ENCODE measurements at regions not wholly inside any gene's neighbourhood (a gene's known extent, or its start where the extent isn't known, plus 50 kb on each side); places are given as distances from the start of the nearest gene placed in this dataset.

DNA sequence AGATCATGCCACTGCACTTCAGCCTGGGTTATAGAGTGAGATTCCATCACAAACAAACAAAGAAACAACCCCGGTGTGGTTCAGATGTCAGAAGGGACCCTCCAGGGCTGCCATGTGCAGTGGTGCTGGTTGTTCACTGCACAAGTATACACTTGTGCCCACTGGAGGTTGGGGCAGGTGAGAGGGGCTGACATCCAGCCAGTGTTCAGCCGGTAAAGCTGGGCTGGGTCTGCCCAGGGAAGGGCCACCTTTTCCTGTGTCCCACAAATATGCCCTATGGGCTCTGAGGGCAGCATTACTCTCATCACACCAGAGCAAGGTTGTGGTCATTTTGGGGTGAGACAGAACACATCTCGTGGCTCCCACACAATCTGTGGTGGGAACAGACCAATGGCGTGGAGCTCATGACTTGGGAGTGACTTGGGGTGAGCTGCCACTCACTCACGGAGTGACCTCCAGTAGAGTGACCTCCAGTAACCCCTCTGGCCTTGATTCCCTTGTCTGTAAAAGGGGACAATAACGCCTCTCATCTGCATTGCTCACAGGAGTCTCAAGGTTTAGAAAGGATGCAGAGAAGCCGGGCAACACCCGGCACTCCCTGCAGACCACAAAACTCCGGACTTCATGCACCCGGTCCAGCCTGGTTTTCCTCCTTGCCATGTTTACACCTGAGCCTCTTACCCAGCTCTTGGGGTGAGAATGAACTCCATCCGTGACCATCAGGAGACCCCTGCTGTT lies 69.0 kb upstream of the VRK1 start:
- in situ Hi-C loops (cut with HindIII; ENCODE audit: low pct_unique_long_range_greater_than_20kb, low sequenced_read_pairs), result no loop called here
- no peak for DNase-seq (ENCODE audit: low read depth in 1 of 2, low spot score in 1 of 2)
- no peak for TF ChIP-seq JUND (IDR thresholded peaks at IDR 0.05; ENCODE audit: low read depth)

DNA sequence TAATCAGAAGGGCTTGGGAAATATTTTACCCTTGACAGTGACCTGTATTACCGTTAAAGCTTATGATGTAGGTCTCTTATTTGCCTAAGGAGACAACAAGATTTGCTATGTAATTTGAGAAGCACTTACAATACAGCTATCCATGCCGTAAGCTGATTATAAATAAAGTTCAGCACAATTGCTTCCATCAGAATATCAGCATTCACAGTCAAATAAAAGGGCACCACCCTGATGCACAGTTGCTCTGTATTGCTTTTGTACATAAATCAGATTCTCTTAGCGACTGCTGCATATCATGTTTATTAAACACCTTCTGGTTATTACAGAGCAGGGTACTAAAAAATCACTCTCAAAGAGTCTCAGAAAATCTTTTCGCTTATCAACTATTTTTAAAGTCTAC lies 67.3 kb upstream of the VRK1 start:
- in situ Hi-C loops (cut with HindIII; ENCODE audit: low pct_unique_long_range_greater_than_20kb, low sequenced_read_pairs), result no loop called here
- DNase-seq (ENCODE audit: low read depth in 1 of 2, low spot score in 1 of 2), result no peak
- no peak for TF ChIP-seq JUND (IDR thresholded peaks at IDR 0.05; ENCODE audit: low read depth)

GRCh38 chr14:96730386-96730785 lies 66.8 kb upstream of the VRK1 start:
- DNase-seq (ENCODE audit: low read depth in 1 of 2, low spot score in 1 of 2), result no peak
- no peak for TF ChIP-seq JUND (IDR thresholded peaks at IDR 0.05; ENCODE audit: low read depth)
- in situ Hi-C loops (cut with HindIII; ENCODE audit: low pct_unique_long_range_greater_than_20kb, low sequenced_read_pairs), result no loop called here

DNA sequence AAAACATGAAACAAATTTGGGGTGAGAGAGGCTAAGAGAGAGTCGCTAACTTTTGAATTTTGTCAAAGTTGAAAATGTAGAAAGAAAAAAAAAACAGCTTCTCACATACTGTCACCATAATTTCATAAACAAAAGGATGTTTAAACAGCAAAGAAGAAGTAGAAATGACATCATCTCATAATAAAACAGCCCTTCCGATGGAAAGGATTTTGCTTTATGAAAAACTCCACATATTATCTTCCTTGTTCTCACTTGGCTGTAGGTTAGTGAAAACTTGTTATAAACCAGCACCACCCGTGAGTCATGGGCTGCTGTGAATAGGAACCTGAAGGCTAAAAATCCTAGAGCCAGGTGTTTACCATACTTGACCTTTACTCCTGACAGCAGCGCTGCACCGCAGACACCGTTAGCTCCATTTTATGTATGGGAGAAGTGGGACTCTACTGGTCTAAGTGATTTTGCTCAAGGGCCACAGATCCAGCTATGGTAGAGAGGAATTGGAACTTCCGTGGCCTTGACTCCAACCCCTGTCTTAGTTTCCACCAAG lies 63.0 kb upstream of the VRK1 start:
- no peak for TF ChIP-seq JUND (IDR thresholded peaks at IDR 0.05; ENCODE audit: low read depth)
- DNase-seq (ENCODE audit: low read depth in 1 of 2, low spot score in 1 of 2), result no peak
- in situ Hi-C loops (cut with HindIII; ENCODE audit: low pct_unique_long_range_greater_than_20kb, low sequenced_read_pairs), result no loop called here

GRCh38 chr14:96735526-96735925 lies 61.7 kb upstream of the VRK1 start:
- no peak for TF ChIP-seq JUND (IDR thresholded peaks at IDR 0.05; ENCODE audit: low read depth)
- in situ Hi-C loops (cut with HindIII; ENCODE audit: low pct_unique_long_range_greater_than_20kb, low sequenced_read_pairs), result no loop called here
- DNase-seq (ENCODE audit: low read depth in 1 of 2, low spot score in 1 of 2), result no peak

- in situ Hi-C loops (cut with HindIII; ENCODE audit: low pct_unique_long_range_greater_than_20kb, low sequenced_read_pairs), result no loop called here
- no peak for TF ChIP-seq JUND (IDR thresholded peaks at IDR 0.05; ENCODE audit: low read depth)
- no peak for DNase-seq (ENCODE audit: low read depth in 1 of 2, low spot score in 1 of 2)
Observed at GRCh38 chr14:96736439-96736838, 60.7 kb upstream of the VRK1 start.

DNA sequence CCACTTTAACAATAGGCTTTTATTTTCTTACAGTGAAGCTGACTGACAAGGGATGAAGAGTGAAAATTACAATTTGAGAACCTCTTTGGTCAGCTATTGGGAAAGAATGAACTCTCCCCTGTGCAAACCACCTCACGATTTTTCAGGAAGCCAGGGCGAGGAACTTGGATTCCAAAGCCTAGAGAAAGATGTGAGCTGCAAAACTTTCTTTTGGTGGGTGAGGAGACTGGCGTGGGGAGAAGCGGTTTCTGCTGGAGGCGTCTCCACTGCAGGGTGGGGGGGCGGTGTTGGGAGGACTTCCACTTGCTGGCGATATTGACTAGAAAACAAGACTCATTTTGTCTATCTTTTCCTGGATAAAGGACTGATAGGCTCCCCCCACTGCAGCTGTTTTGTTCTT lies 59.3 kb upstream of the VRK1 start:
- in situ Hi-C loops (cut with HindIII; ENCODE audit: low pct_unique_long_range_greater_than_20kb, low sequenced_read_pairs), result no loop called here
- TF ChIP-seq JUND (IDR thresholded peaks at IDR 0.05; ENCODE audit: low read depth), result no peak

GRCh38 chr14:96739200-96739910 lies 57.8 kb upstream of the VRK1 start:
- in situ Hi-C loops (cut with HindIII; ENCODE audit: low pct_unique_long_range_greater_than_20kb, low sequenced_read_pairs), result no loop called here
- DNase-seq (ENCODE audit: low read depth in 1 of 2, low spot score in 1 of 2), result no peak
- no peak for TF ChIP-seq JUND (IDR thresholded peaks at IDR 0.05; ENCODE audit: low read depth)

More for the DNA sequence above, 59.3 kb upstream of the VRK1 start:
- DNase-seq (ENCODE audit: low read depth in 1 of 2, low spot score in 1 of 2), result no peak

DNA sequence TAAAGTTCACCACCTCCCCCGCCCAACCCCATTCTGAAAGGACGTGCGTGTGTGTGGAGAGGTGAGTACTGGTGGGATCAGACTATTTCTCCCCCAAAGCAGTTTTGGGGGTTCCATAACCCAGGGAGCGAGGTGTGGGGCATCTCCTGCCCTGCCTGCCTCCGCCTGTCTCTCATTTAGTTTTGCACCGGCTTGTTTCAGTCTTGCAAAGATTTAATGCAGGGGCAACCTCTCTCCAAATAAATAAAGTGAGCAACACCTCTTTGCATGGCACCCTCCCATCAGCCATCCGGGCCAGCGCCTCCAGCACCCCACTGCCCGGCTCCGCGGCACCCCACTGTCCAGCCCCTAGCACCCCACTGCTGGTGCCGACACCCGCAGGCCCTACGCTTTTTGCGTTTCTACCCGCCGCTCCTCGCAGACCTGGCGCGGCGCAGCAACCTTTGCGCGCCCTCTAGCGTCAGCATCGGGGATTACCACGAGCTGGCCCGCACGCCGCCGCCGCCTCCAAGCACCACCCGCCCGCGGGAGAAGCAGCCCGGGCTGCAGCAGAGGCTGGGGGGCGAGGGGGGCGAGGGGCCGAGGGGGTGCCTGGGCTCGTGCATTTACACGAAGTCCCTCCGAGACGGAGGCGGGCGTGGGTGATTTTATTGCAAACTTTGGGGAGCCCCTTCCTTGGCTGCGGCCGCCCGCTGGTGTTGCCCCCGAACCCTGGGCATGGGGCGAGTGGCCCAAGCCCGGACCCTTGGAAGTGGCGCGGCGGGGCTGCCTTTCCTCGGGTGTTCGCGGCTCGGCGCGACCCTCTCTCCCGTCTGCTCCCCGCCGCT lies 55.8 kb upstream of the VRK1 start:
- DNase-seq (ENCODE audit: low read depth in 1 of 2, low spot score in 1 of 2), result peak; percentile 58 to 80
- in situ Hi-C loops (cut with HindIII; ENCODE audit: low pct_unique_long_range_greater_than_20kb, low sequenced_read_pairs), result no loop called here
- no peak for TF ChIP-seq JUND (IDR thresholded peaks at IDR 0.05; ENCODE audit: low read depth)

GRCh38 chr14:96744262-96744661 lies 52.9 kb upstream of the VRK1 start:
- no peak for TF ChIP-seq JUND (IDR thresholded peaks at IDR 0.05; ENCODE audit: low read depth)
- DNase-seq (ENCODE audit: low read depth in 1 of 2, low spot score in 1 of 2), result no peak
- in situ Hi-C loops (cut with HindIII; ENCODE audit: low pct_unique_long_range_greater_than_20kb, low sequenced_read_pairs), result no loop called here

GRCh38 chr14:96745500-96746051 lies 51.6 kb upstream of the VRK1 start:
- in situ Hi-C loops (cut with HindIII; ENCODE audit: low pct_unique_long_range_greater_than_20kb, low sequenced_read_pairs), result no loop called here
- no peak for DNase-seq (ENCODE audit: low read depth in 1 of 2, low spot score in 1 of 2)
- no peak for TF ChIP-seq JUND (IDR thresholded peaks at IDR 0.05; ENCODE audit: low read depth)

DNA sequence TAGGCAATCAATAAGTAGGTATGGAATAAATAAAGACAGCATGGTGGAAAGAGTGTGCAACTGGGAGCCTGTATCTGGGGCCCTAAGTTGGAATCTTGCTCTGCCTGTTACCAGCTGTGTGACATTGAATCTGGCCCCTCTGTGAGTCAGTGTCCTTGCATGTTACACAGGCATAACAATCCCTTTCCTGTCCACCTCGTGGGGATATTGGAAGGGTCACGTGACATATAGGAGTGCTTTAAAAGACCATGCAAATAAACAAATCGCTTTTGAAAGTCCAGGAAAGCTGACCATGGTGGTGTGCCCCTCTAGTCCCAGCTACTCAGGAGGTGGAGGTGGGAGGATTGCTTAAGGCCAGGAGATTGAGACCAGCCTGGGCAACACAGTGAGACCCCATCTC lies 51.1 kb upstream of the VRK1 start:
- DNase-seq (ENCODE audit: low read depth in 1 of 2, low spot score in 1 of 2), result no peak
- in situ Hi-C loops (cut with HindIII; ENCODE audit: low pct_unique_long_range_greater_than_20kb, low sequenced_read_pairs), result no loop called here
- no peak for TF ChIP-seq JUND (IDR thresholded peaks at IDR 0.05; ENCODE audit: low read depth)

All from T47D (cell line).